Omental fat pad (tissue), 3 donors: ENCODE measurements at regions not wholly inside any gene's neighbourhood (a gene's known extent, or its start where the extent isn't known, plus 50 kb on each side); places are given as distances from the start of the nearest gene placed in this dataset.

Experiments used
- ATAC-seq: fragments of 150-250 bp; one replicate; pipeline ENCODE4 v1.9.1; 2016; ENCODE audit warnings: mild to moderate bottlenecking, moderate library complexity; ENCODE audit not compliant: low FRiP score
- DNase-seq: peaks from one replicate; pipeline ENCODE4 v3.0.0-alpha.2; 2019; ENCODE audit warnings: low spot score
- TF ChIP-seq, protein P1 (sequence below), 3 donors: fragments of 450-650 bp; IDR thresholded peaks; one replicate each; pipeline ENCODE4 v1.5.1; 2016 to 2017; ENCODE audit warnings: antibody characterized with exemption in 3 of 3, mild to moderate bottlenecking in 3 of 3, moderate library complexity in 2 of 3

DNA sequence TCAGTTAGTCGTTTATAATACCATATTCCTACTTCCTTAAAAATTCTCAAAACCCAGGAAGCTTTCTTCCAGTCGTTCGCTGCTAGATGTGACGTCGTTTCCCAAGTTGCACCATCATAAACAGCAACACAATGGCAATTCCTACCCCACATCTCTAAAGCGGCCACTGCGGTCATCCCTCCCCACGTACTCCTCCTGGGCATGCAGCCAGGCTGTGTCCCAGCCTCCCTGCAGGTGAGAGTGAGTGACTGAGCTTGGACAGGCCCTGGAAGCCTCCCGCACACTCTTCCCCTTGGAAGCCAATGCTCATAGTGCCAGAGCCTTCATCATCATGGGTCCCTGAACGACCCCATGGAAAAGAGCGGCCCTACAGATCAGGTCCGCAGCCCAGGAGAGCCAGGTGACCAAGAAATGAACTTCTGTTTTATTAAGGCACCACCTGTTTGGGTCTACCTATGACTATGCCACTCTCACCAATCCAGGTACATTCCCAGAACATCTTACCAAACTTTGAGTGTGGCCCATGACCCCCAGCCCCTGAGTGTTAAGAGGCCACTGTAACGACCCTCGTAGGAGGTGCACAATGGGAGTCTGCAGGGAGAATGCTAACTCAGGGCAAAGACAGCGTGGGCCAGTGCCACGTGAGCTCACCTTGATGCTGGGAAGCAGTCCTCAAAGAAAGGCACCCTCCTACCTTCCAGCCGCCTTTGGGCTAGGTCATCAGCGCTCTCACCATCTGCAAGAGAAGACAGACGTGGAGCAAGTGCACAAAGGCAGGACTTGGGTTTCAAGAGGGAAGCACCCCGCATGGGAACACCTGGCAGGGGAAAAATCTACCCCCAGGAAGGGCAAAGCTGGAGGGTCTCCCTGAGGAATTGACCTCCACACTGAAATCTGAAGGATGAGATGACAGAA is 74.7 kb upstream of the RAB6C start:
- TF ChIP-seq, protein P1, sequence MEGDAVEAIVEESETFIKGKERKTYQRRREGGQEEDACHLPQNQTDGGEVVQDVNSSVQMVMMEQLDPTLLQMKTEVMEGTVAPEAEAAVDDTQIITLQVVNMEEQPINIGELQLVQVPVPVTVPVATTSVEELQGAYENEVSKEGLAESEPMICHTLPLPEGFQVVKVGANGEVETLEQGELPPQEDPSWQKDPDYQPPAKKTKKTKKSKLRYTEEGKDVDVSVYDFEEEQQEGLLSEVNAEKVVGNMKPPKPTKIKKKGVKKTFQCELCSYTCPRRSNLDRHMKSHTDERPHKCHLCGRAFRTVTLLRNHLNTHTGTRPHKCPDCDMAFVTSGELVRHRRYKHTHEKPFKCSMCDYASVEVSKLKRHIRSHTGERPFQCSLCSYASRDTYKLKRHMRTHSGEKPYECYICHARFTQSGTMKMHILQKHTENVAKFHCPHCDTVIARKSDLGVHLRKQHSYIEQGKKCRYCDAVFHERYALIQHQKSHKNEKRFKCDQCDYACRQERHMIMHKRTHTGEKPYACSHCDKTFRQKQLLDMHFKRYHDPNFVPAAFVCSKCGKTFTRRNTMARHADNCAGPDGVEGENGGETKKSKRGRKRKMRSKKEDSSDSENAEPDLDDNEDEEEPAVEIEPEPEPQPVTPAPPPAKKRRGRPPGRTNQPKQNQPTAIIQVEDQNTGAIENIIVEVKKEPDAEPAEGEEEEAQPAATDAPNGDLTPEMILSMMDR (IDR thresholded peaks at IDR 0.05): no peak
- no peak for ATAC-seq

DNA sequence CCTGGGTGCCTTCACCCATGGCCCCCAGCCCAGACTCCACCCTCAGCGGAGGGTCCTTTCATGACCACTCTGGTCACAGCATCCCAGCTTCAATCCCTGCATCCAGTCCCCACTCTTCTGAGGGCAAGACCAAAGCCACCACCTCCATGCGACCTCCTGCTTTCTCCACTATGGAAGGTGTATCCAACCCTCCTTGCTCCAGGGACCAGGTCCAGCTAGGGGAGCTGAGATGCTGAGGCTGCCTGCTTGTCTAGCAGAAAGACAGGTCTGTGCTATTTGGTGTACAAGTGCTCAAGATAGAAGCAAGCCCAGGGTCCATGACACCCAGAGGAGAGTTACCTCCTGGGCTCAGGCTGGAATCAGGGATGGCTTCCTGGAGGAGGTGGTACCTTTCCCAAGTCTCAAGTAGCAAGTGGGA is 73.8 kb upstream of the RAB6C start:
- TF ChIP-seq, protein P1 (IDR thresholded peaks at IDR 0.05): no peak
- no peak for DNase-seq
- ATAC-seq: no peak

More for the DNA sequence above, 74.7 kb upstream of the RAB6C start:
- DNase-seq: no peak

DNA sequence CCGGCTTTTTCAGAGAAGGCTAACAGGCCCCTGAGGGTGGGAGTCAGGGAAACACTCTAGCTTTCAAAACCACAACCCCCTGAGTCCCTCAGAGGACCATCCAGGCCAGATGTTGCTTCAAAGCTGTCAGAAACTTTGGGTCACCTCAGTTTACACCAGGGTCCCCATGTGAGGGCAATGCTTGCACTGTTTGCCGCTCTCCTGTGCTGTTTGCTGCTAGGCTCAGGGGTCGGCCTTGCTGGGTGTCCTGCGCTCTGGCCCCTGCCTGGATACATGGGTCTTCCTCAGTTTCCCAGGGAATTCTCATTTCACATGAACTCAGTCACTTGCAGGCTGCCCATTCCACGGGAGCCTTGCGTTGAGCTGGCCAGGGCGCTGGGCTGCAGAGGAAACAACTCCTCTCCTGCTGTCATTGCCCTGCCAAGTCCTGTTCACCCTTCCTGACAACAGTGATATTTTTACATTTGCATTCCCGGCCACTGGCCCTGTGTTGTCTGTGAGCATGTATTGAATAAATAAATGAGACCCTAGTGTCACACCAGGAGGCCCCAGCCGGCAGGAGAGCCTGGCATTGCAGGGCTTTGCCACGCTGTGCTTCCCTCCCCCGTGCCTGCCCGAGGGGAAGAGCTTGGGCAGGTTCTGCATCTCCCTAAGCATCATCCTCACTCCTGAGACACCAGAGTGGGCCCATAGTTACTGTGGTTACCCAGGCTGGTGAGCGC is 73.2 kb upstream of the RAB6C start:
- TF ChIP-seq, protein P1 (IDR thresholded peaks at IDR 0.05): no peak
- no peak for DNase-seq
- no peak for ATAC-seq

DNA sequence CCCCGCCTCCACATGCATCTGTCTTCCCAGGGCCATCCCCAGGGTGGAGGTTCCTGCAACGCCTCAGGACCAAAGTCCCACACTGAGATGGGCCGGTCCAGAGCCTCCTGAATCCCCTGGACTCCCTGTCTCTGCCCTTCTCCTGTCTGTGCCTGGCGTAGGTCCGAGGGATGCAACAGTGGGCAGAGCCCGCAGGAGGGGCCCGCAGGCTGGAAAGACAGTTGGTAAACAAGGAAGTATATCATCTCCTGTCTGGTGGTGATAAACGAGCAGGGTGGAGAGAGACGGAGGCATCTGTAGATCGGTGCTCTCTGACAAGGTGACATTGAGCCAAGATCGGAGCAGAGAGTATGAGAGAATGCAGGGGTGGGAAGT is 72.6 kb upstream of the RAB6C start:
- DNase-seq: no peak
- ATAC-seq: no peak
- TF ChIP-seq, protein P1 (IDR thresholded peaks at IDR 0.05): no peak

DNA sequence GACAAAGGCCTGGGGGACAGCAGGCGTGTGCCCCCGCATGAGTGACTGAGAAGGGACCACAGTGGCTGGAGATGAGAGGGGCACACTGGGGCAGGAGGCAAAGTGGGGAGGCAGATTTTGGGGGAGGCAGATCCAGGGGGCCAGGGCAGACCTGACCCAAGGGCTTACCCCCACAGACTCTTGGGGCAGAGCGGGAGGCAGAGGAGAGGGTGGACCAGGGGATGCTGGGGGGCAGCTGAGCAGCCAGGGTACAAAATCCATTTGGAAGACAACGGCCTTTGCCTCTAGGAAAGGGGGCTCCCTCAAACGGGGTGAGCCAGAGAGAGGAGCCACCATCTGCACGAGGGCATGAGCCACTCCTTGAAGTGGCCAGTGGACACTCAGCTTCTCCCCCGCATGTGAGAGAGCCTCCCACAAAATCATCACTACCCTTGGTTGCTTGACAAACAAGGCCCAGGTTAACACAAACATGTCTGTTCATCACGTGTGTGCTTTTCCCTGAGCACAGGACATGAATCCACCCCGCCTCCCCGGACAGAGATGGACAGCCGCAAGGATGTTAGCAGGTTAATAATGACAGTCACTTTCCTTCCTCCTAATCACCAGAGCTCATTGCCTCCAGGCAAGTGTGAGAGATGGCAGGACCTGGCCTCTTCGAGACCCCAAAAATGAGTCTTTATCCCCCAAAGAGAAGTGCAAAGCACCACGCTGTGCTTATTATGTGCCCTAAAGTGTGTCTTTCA is 72.0 kb upstream of the RAB6C start:
- ATAC-seq (no peak), DNase-seq (no peak)
- TF ChIP-seq, protein P1 (IDR thresholded peaks at IDR 0.05): no peak

DNA sequence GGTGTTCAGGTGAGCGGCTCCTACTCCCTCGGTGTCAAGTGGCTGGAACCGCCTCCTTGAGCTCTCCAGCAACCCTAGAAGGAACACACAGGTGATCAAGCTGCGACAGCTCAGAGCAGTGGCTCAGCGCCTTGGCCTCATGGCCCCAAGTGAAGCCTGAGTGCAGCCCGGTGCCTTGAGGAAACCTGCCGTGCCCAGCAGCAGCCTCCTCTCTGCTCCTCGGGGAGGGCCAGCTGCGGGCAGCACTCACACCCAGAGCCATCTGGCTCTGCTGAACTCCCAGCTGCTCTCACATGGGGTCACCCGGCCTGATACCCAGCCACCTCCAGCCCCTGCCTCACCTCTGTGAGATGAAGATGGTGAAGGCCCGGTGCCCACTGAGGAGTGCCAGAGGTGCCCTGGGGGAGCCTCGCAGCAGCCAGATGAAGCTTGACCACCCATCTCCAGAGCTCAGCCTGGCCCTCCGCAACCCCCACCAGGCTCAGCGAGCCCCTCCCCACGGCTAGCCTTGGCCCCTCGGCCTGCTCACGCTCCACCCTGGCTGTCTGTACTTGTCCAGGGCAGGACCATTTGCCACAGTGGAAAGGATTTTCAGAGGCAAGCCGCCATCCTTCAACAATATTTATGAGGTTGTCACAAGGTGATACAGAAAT is 70.6 kb upstream of the RAB6C start:
- ATAC-seq: no peak
- TF ChIP-seq, protein P1 (IDR thresholded peaks at IDR 0.05): no peak
- no peak for DNase-seq
